OCI-LY1 (cell line): ENCODE measurements at regions not wholly inside any gene's neighbourhood (a gene's known extent, or its start where the extent isn't known, plus 50 kb on each side); places are given as distances from the start of the nearest gene placed in this dataset.

Source experiments
- H2AFZ ChIP-seq: fragments of 200-600 bp; sonication (generic), shearing (Covaris generic); 2 replicates; pipeline ENCODE4 v1.6.0; 2014; ENCODE audit warnings: antibody characterized with exemption, mild to moderate bottlenecking, low read length
- H3F3A ChIP-seq: fragments of 200-600 bp; sonication (generic), shearing (Covaris generic); 2 replicates; pipeline ENCODE4 v1.6.0; 2014; ENCODE audit warnings: mild to moderate bottlenecking, antibody characterized with exemption, low read length, moderate library complexity; ENCODE audit not compliant: insufficient read depth
- H3K27ac ChIP-seq: fragments of 200-600 bp; sonication (generic); 2 replicates; pipeline ENCODE4 v1.5.1; 2014; ENCODE audit warnings: low read length, mixed run types, mild to moderate bottlenecking, low read depth; ENCODE audit not compliant: poor library complexity, severe bottlenecking
- H3K27me3 ChIP-seq: fragments of 200-600 bp; sonication (generic); 2 replicates; pipeline ENCODE4 v1.6.0; 2014; ENCODE audit warnings: antibody characterized with exemption, mild to moderate bottlenecking, low read length, moderate library complexity; ENCODE audit not compliant: insufficient read depth
- H3K36me3 ChIP-seq: fragments of 200-600 bp; sonication (generic); 2 replicates; pipeline ENCODE4 v1.6.1; 2014; ENCODE audit warnings: mild to moderate bottlenecking, antibody characterized with exemption, low read length, moderate library complexity, mixed read lengths; ENCODE audit not compliant: insufficient read depth
- H3K4me1 ChIP-seq: fragments of 200-600 bp; sonication (generic); 2 replicates; pipeline ENCODE4 v1.5.1; 2014; ENCODE audit warnings: mild to moderate bottlenecking, low read length, moderate library complexity; ENCODE audit not compliant: insufficient read depth, severe bottlenecking
- H3K4me2 ChIP-seq: fragments of 200-600 bp; sonication (generic), shearing (Covaris generic); 2 replicates; pipeline ENCODE4 v1.6.1; 2014; ENCODE audit warnings: low read length
- H3K4me3 ChIP-seq: fragments of 200-600 bp; sonication (generic); 2 replicates; pipeline ENCODE4 v1.5.1; 2014; ENCODE audit warnings: low read length, low read depth, mild to moderate bottlenecking, mixed read lengths; ENCODE audit not compliant: poor library complexity, severe bottlenecking
- H3K79me2 ChIP-seq: fragments of 200-600 bp; shearing (Covaris generic); 2 replicates; pipeline ENCODE4 v1.6.1; 2016; ENCODE audit warnings: mixed run types, low read length, mixed read lengths; ENCODE audit not compliant: insufficient read depth
- H3K9ac ChIP-seq: fragments of 200-600 bp; sonication (generic), shearing (Covaris generic); 2 replicates; pipeline ENCODE4 v1.6.1; 2014; ENCODE audit warnings: mild to moderate bottlenecking, low read length, mixed read lengths
- H3K9me2 ChIP-seq: fragments of 200-600 bp; sonication (generic), shearing (Covaris generic); 2 replicates; pipeline ENCODE4 v1.6.1; 2014; ENCODE audit warnings: low read depth, mild to moderate bottlenecking, low read length, mixed read lengths
- H3K9me3 ChIP-seq: fragments of 200-600 bp; shearing (Covaris generic); 2 replicates; pipeline ENCODE4 v1.6.1; 2014; ENCODE audit warnings: low read length, mixed read lengths
- H4K20me1 ChIP-seq: fragments of 200-600 bp; sonication (generic), shearing (Covaris generic); 2 replicates; pipeline ENCODE4 v1.6.0; 2016; ENCODE audit warnings: mild to moderate bottlenecking, low read length; ENCODE audit not compliant: insufficient read depth
- EZH2 ChIP-seq: fragments of 200-600 bp; sonication (generic), shearing (Covaris generic); IDR thresholded peaks from 2 replicates; pipeline ENCODE4 v1.8.0; 2017; ENCODE audit warnings: borderline replicate concordance, mixed run types, mild to moderate bottlenecking, antibody characterized with exemption, low read length, moderate library complexity, mixed read lengths
- TF ChIP-seq, protein P1 (sequence below): fragments of 200-600 bp; sonication (generic), shearing (Covaris generic); IDR thresholded peaks from 2 replicates; pipeline ENCODE4 v1.5.1; 2017; ENCODE audit warnings: mild to moderate bottlenecking, antibody characterized with exemption, low read length, moderate library complexity, mixed read lengths

DNA sequence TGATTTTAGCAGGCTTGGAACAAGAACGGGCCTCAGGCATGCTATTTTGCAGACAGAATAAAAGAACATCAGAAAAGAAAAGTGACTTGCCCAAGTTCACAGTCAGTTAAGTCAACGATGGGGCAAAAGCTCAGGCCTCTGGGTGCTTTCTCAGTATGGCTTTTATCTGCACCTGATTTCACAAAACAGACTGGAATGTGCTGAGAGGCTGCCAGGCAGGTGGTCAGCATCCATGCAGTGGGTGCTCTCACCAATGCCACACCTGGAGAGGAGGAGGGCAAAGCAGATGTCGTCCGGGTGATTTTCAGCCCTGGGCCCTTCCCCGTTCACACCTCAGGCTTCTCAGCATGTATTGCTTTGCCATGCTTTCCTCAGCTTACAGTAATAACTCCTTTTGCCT lies 854.6 kb downstream of the RNF144A start:
- no peaks in the 10 kb centered on the region for H3K36me3 ChIP-seq
- H3K4me2 ChIP-seq, result no peak overlapping the region
- no peak for TF ChIP-seq EZH2
- TF ChIP-seq, protein P1, sequence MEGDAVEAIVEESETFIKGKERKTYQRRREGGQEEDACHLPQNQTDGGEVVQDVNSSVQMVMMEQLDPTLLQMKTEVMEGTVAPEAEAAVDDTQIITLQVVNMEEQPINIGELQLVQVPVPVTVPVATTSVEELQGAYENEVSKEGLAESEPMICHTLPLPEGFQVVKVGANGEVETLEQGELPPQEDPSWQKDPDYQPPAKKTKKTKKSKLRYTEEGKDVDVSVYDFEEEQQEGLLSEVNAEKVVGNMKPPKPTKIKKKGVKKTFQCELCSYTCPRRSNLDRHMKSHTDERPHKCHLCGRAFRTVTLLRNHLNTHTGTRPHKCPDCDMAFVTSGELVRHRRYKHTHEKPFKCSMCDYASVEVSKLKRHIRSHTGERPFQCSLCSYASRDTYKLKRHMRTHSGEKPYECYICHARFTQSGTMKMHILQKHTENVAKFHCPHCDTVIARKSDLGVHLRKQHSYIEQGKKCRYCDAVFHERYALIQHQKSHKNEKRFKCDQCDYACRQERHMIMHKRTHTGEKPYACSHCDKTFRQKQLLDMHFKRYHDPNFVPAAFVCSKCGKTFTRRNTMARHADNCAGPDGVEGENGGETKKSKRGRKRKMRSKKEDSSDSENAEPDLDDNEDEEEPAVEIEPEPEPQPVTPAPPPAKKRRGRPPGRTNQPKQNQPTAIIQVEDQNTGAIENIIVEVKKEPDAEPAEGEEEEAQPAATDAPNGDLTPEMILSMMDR, result no peak
- no peaks in the 10 kb centered on the region for H3K4me1 ChIP-seq
- no peaks in the 10 kb centered on the region for H4K20me1 ChIP-seq
- H3K27ac ChIP-seq, result no peak overlapping the region
- no peaks in the 10 kb centered on the region for H3F3A ChIP-seq
- no peak overlapping the region for H2AFZ ChIP-seq
- H3K27me3 ChIP-seq, result no peaks in the 10 kb centered on the region
- no peaks in the 10 kb centered on the region for H3K9me3 ChIP-seq
- no peak overlapping the region for H3K4me3 ChIP-seq
- H3K9me2 ChIP-seq, result no peaks in the 10 kb centered on the region
- H3K9ac ChIP-seq, result no peak overlapping the region
- H3K79me2 ChIP-seq, result no peaks in the 10 kb centered on the region

DNA sequence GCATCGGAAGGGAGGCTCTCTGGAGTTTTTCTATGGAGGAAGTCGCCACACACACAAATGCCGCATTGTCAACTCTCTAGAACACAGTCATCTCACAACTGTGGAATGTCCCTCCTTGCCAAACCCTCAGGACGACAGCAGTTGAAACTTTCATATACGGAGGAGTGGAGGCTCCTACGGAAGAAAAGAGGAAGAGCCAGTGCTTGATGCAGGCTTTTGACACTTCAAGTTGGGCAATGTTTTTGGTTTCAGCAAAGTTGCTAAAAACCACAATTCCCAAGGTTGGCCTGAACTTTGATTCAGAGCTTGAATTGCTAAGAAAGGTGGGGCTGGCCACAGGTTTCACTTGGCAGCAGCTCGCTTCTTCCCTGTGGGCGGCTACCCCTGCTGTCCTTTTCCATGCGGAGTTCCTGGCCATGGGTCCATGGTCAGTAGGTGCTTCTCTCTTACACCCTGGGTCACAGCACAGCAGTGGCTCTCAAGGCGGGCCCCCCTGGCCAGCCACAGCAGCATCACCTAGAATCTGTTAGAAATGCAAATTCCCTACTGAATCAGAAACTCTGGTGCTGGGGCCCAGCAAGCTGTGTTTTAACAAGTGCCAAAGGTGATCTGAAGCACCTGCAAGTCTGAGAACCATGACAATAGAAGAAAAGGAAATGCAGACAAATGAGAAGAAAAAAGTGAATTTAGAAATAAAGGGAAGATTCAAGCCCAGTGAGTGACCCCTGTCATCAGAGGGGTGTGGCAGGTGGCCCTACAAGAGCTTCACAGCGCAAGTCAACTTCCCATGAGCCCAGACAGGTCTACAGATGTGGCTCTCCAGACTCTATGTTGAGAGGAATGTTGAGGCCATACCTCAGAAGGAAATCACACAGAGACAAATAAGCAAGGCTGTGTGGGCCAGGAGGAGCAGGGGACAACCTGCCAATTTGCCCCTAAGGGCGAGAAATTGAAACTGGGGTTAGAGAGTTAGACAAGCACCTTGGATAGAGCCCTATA lies 856.4 kb downstream of the RNF144A start:
- Histone ChIP-seq H4K20me1 (no peaks in the 10 kb centered on the region), H3K9me3 (no peaks in the 10 kb centered on the region), H3K9ac (no peak overlapping the region), H3K27me3 (no peaks in the 10 kb centered on the region), H2AFZ (no peak overlapping the region), H3K36me3 (no peaks in the 10 kb centered on the region), H3K27ac (no peak overlapping the region), H3K9me2 (no peaks in the 10 kb centered on the region), H3K4me3 (no peak overlapping the region), H3K4me1 (no peaks in the 10 kb centered on the region), H3F3A (no peaks in the 10 kb centered on the region), H3K79me2 (no peaks in the 10 kb centered on the region), H3K4me2 (no peak overlapping the region)
- no peak for TF ChIP-seq EZH2
- TF ChIP-seq, protein P1, result no peak

GRCh38 chr2:7774481-7774880 lies 857.3 kb downstream of the RNF144A start:
- no peaks in the 10 kb centered on the region for H3K9me2 ChIP-seq
- no peaks in the 10 kb centered on the region for H3K9me3 ChIP-seq
- no peaks in the 10 kb centered on the region for H3K27me3 ChIP-seq
- H2AFZ ChIP-seq, result no peak overlapping the region
- no peak overlapping the region for H3K9ac ChIP-seq
- no peaks in the 10 kb centered on the region for H3K4me1 ChIP-seq
- H3F3A ChIP-seq, result no peaks in the 10 kb centered on the region
- no peaks in the 10 kb centered on the region for H3K36me3 ChIP-seq
- H3K4me2 ChIP-seq, result no peak overlapping the region
- H4K20me1 ChIP-seq, result no peaks in the 10 kb centered on the region
- no peaks in the 10 kb centered on the region for H3K79me2 ChIP-seq
- H3K27ac ChIP-seq, result no peak overlapping the region
- no peak overlapping the region for H3K4me3 ChIP-seq
- TF ChIP-seq, protein P1, result no peak
- TF ChIP-seq EZH2, result no peak
